ENCODE measurements at regions not wholly inside any gene's neighbourhood (a gene's known extent, or its start where the extent isn't known, plus 50 kb on each side); places are given as distances from the start of the nearest gene placed in this dataset.

DNA sequence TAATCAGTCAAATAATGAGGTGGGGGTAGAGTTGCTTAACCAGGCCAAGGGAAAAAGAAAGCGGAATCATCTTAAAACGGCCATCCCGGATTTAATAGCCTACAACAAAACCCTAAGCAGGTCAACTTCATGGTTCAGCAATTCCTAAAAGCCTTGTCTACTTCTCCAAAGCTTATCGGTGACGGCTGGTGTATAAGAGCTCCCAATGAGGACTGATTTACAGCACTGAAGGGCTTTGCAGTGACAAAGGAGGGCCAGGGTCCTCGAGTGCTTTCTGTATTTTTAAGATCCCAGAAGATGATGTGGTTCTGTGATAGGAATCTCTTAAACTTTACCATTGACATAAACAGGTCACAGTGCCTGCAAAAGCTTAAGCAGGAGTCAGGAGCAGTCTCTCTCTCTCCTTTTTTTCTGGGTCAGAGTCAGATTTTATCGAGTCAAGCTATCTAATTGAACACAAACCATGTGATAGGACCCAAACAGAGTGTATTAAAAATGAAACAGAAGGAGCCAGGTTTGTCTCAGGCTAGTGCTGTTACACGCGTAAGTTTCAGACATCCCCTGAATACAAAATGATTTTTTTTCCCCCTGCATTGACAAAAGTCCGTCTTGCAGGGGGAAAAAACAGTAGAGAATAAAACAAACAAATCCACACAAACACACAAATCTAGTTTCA lies 663.6 kb upstream of the ZNF608 start:
- TF ChIP-seq CTCF (IDR thresholded peaks at IDR 0.05; ENCODE audit: extremely low read depth in 1 of 2, insufficient read depth in 1 of 2, low read depth in 1 of 2, low read length in 2 of 2), result no peak
- no peak for TF ChIP-seq POLR2AphosphoS5 (IDR thresholded peaks at IDR 0.05; ENCODE audit: insufficient read depth, low read depth, low read length)
- TF ChIP-seq EZH2 (IDR thresholded peaks at IDR 0.05; ENCODE audit: borderline replicate concordance, low read depth, low read length, severe bottlenecking), result no peak
- TF ChIP-seq POLR2A (IDR thresholded peaks at IDR 0.05; ENCODE audit: low read depth, low read length), result no peak
- TF ChIP-seq JUN (IDR thresholded peaks at IDR 0.05; ENCODE audit: borderline replicate concordance, insufficient read depth, insufficient read length, low read depth), result no peak

Data from endothelial cell of umbilical vein (primary cell).